Right atrium auricular region (tissue), 2 donors: ENCODE measurements at regions not wholly inside any gene's neighbourhood (a gene's known extent, or its start where the extent isn't known, plus 50 kb on each side); places are given as distances from the start of the nearest gene placed in this dataset.

ENCODE experiments used
- DNase-seq: peaks from one replicate; pipeline ENCODE4 v3.0.0-alpha.2; 2019; ENCODE audit warnings: low spot score
- H3K27ac ChIP-seq, 2 donors: fragments of 200-600 bp; sonication (generic); 1 replicate in 1 of 2; 2 replicates in 1 of 2; pipeline ENCODE4 v1.5.1; 2016 to 2019
- H3K27me3 ChIP-seq, 2 donors: fragments of 200-600 bp; sonication (generic); one replicate each; pipeline versions ENCODE4 v1.5.1 to v1.6.0; 2017 to 2019
- H3K36me3 ChIP-seq: fragments of 200-600 bp; sonication (generic); one replicate; pipeline ENCODE4 v1.5.1; 2016
- H3K4me1 ChIP-seq, 2 donors: fragments of 200-600 bp; sonication (generic); one replicate each; pipeline versions ENCODE4 v1.5.1 to v1.6.0; 2017 to 2019
- H3K4me3 ChIP-seq, 2 donors: fragments of 200-600 bp; sonication (generic); 1 replicate in 1 of 2; 2 replicates in 1 of 2; pipeline ENCODE4 v1.5.1; 2017 to 2019; ENCODE audit warnings: mild to moderate bottlenecking in 1 of 2, moderate library complexity in 1 of 2
- H3K9me3 ChIP-seq, 2 donors: fragments of 200-600 bp; sonication (generic); one replicate each; pipeline ENCODE4 v1.5.1; 2019
- TF ChIP-seq, protein P1 (sequence below), 2 donors: fragments of 200-600 bp; sonication (generic); IDR thresholded peaks; one replicate each; pipeline ENCODE4 v1.5.1; 2019; ENCODE audit warnings: antibody characterized with exemption in 2 of 2

DNA sequence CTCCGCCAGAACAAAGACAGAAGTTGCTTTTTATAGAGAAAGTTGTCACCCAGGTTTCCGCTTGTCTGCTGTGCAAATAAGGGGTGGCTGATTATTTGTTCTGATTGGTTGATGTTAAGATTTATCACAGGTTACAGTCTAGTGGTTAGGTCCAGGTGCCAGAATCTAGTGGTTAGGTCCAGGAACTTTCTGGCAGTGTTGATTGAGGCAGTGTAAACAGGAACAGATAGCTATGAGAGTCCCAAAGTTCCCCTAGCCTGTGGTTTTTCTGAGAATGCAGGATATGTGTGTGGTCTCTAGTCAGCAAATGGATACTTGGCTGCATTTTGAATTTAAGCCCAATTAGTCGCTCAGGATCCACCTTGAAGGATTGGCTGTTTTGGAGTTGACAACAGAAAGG is 148.0 kb downstream of the TMEM200A start:
- TF ChIP-seq, protein P1, sequence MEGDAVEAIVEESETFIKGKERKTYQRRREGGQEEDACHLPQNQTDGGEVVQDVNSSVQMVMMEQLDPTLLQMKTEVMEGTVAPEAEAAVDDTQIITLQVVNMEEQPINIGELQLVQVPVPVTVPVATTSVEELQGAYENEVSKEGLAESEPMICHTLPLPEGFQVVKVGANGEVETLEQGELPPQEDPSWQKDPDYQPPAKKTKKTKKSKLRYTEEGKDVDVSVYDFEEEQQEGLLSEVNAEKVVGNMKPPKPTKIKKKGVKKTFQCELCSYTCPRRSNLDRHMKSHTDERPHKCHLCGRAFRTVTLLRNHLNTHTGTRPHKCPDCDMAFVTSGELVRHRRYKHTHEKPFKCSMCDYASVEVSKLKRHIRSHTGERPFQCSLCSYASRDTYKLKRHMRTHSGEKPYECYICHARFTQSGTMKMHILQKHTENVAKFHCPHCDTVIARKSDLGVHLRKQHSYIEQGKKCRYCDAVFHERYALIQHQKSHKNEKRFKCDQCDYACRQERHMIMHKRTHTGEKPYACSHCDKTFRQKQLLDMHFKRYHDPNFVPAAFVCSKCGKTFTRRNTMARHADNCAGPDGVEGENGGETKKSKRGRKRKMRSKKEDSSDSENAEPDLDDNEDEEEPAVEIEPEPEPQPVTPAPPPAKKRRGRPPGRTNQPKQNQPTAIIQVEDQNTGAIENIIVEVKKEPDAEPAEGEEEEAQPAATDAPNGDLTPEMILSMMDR (IDR thresholded peaks at IDR 0.05), result no peak
- no peak for DNase-seq
- Histone ChIP-seq H3K27me3 (no peaks in the 10 kb centered on the region), H3K9me3 (no peaks in the 10 kb centered on the region), H3K27ac (no peak overlapping the region), H3K4me3 (no peak overlapping the region), H3K36me3 (no peaks in the 10 kb centered on the region), H3K4me1 (no peaks in the 10 kb centered on the region)

DNA sequence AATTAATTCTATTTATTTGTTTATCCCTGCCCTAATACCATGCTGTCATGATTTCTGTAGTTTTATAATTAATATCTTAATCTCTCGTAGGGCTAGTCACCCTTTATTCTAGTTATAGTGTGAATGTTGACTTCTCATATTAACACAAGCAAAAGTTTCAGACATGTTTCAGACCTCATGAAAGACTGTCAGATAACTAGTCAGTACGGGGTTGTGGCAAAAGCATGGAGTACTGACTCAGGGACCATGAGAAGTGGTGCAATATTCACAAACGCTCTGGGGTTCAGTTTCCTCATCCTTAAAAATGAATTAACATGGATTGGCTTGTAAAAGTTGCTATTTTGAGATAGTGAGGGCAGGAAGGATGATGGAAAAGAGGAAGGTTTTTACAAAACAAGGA is 148.9 kb downstream of the TMEM200A start:
- Histone ChIP-seq H3K36me3 (no peaks in the 10 kb centered on the region), H3K27me3 (no peaks in the 10 kb centered on the region), H3K27ac (no peak overlapping the region), H3K4me3 (no peak overlapping the region), H3K4me1 (no peaks in the 10 kb centered on the region), H3K9me3 (no peaks in the 10 kb centered on the region)
- no peak for DNase-seq
- TF ChIP-seq, protein P1 (IDR thresholded peaks at IDR 0.05), result no peak

DNA sequence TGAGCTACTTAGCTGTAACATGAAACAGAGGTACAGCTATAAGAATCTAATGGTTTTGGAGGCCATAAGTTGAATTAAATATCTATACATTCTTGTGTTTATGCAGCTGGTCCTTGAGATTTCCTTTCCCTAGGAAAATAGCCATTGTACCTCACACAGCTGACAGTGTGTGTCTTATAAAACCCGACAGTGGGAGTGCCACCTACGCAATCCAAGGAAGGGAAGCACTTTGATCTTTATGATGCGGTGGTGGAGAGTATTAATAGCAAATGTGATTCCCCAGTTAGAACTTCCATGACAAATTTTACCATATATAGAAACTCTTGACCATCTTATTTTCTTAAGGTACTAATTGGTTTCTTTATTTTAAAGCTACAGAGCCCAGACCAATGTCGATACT is 149.5 kb downstream of the TMEM200A start:
- no peak overlapping the region for H3K27ac ChIP-seq
- no peaks in the 10 kb centered on the region for H3K4me1 ChIP-seq
- H3K36me3 ChIP-seq, result no peaks in the 10 kb centered on the region
- H3K4me3 ChIP-seq, result no peak overlapping the region
- DNase-seq, result no peak
- no peaks in the 10 kb centered on the region for H3K27me3 ChIP-seq
- no peaks in the 10 kb centered on the region for H3K9me3 ChIP-seq
- TF ChIP-seq, protein P1 (IDR thresholded peaks at IDR 0.05), result no peak

DNA sequence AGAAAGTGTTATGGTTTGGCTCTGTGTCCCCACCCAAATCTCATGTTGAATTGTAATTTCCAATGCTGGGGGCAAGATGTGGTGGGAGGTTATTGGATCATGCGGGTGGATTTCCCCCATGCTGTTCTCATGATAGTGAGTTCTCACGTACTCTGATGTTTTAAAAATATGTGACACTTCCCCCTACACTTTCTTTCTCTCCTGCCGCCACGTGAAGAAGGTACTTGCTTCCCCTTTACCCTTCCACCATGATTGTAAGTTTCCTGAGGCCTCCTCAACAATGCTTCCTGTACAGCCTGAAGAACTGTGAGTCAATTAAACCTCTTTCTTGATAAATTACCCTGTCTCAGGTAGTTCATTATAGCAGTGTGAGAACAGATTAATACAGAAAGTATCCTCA is 150.8 kb downstream of the TMEM200A start:
- TF ChIP-seq, protein P1 (IDR thresholded peaks at IDR 0.05), result no peak
- Histone ChIP-seq H3K4me3 (no peak overlapping the region), H3K27ac (no peak overlapping the region), H3K9me3 (no peaks in the 10 kb centered on the region), H3K36me3 (no peaks in the 10 kb centered on the region), H3K27me3 (no peaks in the 10 kb centered on the region), H3K4me1 (no peaks in the 10 kb centered on the region)
- DNase-seq, result no peak

DNA sequence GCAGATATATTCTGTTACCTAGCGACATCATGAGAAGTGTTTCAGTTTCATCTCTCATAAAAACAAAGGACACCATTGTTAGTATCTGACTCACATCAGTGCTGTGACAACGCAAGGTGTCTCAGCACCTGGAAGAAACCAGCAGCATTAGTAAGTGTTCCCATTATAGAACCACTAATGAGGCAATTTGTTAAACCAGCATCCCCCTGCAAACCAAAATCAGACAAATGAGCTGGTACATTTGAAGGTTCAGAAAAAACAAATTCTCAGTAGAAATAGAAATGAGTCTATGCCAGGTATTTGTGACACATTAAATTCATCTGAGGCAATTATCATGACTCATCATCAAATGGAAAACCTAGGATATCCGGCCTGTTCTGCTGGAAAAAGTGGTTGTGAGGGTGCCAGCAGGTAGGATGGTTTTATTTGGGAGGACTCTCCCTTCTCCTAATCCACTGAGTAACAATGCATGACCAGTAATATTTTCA is 151.7 kb downstream of the TMEM200A start:
- no peaks in the 10 kb centered on the region for H3K4me1 ChIP-seq
- no peak overlapping the region for H3K4me3 ChIP-seq
- no peaks in the 10 kb centered on the region for H3K9me3 ChIP-seq
- TF ChIP-seq, protein P1 (IDR thresholded peaks at IDR 0.05), result no peak
- no peak overlapping the region for H3K27ac ChIP-seq
- no peaks in the 10 kb centered on the region for H3K27me3 ChIP-seq
- no peak for DNase-seq
- H3K36me3 ChIP-seq, result no peaks in the 10 kb centered on the region

DNA sequence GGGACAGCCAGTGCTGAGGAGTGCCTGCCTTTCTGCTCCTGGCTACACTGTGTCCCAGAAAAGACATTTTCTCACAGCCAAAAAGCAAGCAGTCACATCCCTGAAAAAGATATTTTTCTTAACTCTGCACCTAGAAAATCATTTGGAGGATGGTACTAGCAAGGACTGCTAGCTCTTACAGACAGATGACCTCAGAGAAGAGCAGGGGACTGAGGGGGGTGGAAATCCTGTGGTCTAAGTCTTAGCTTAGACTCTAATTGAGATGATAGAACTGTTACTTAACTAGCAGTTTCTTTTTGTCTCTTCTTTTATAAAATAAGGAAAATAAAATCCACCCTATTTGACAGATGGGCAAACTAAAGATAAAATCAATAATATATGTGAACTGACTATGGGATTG is 152.8 kb downstream of the TMEM200A start:
- no peak for DNase-seq
- H3K27ac ChIP-seq, result no peak overlapping the region
- TF ChIP-seq, protein P1 (IDR thresholded peaks at IDR 0.05), result no peak
- no peaks in the 10 kb centered on the region for H3K4me1 ChIP-seq
- no peaks in the 10 kb centered on the region for H3K36me3 ChIP-seq
- no peak overlapping the region for H3K4me3 ChIP-seq
- no peaks in the 10 kb centered on the region for H3K27me3 ChIP-seq
- no peaks in the 10 kb centered on the region for H3K9me3 ChIP-seq
